PFSK-1 (cell line): ENCODE measurements at regions not wholly inside any gene's neighbourhood (a gene's known extent, or its start where the extent isn't known, plus 50 kb on each side); places are given as distances from the start of the nearest gene placed in this dataset.

Experiments used
- FOXP2 ChIP-seq: optimal IDR thresholded peaks from 2 replicates; pipeline ENCODE3; 2011; ENCODE audit warnings: borderline replicate concordance, control low read depth, inconsistent platforms; ENCODE audit not compliant: insufficient read depth; ENCODE audit errors: extremely low read length, extremely low read depth
- POLR2AphosphoS5 ChIP-seq: IDR thresholded peaks from 2 replicates; pipeline ENCODE4 v1.6.1; 2012; ENCODE audit warnings: low read depth, mild to moderate bottlenecking, control low read depth, low read length, moderate library complexity
- SIN3A ChIP-seq: IDR thresholded peaks from 2 replicates; pipeline ENCODE4 v1.6.1; 2012; ENCODE audit warnings: mild to moderate bottlenecking, low read length, moderate library complexity, borderline replicate concordance; ENCODE audit not compliant: insufficient read depth
- TAF1 ChIP-seq: IDR thresholded peaks from 2 replicates; pipeline ENCODE4 v1.6.1; 2012; ENCODE audit warnings: low read length, control low read depth, borderline replicate concordance; ENCODE audit not compliant: insufficient read depth
- TF ChIP-seq, protein P1 (sequence below), 2 experiments: IDR thresholded peaks; 2 replicates each; pipeline versions ENCODE4 v1.6.1 to v1.8.0; 2011 to 2012; ENCODE audit warnings: low read depth in 2 of 2, low read length in 2 of 2, control low read depth in 1 of 2, inconsistent platforms in 1 of 2, mild to moderate bottlenecking in 1 of 2, moderate library complexity in 1 of 2; ENCODE audit not compliant: insufficient read depth in 1 of 2

DNA sequence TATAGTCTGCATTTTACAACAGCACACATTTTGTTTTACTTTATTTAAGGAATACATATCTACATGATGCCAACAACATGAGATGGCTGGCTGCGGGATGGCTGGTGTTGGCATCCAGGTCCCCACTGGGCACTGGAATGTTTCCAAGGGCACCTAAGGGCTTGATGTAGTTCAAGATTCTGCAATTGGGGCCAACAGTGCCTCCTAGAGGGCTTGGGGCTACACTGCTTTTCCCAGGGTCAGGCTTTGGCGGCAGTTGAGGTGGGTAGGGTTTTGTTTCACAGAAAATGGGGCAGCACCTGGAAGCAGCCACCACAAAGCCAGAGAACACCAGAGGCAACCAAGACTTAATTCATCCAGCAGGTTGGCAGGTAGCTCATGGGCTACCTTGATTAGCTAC is 166.7 kb upstream of the PRNP start:
- no peak for TF ChIP-seq POLR2AphosphoS5
- TF ChIP-seq, protein P1, sequence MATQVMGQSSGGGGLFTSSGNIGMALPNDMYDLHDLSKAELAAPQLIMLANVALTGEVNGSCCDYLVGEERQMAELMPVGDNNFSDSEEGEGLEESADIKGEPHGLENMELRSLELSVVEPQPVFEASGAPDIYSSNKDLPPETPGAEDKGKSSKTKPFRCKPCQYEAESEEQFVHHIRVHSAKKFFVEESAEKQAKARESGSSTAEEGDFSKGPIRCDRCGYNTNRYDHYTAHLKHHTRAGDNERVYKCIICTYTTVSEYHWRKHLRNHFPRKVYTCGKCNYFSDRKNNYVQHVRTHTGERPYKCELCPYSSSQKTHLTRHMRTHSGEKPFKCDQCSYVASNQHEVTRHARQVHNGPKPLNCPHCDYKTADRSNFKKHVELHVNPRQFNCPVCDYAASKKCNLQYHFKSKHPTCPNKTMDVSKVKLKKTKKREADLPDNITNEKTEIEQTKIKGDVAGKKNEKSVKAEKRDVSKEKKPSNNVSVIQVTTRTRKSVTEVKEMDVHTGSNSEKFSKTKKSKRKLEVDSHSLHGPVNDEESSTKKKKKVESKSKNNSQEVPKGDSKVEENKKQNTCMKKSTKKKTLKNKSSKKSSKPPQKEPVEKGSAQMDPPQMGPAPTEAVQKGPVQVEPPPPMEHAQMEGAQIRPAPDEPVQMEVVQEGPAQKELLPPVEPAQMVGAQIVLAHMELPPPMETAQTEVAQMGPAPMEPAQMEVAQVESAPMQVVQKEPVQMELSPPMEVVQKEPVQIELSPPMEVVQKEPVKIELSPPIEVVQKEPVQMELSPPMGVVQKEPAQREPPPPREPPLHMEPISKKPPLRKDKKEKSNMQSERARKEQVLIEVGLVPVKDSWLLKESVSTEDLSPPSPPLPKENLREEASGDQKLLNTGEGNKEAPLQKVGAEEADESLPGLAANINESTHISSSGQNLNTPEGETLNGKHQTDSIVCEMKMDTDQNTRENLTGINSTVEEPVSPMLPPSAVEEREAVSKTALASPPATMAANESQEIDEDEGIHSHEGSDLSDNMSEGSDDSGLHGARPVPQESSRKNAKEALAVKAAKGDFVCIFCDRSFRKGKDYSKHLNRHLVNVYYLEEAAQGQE (IDR thresholded peaks at IDR 0.05; ENCODE audit: insufficient read depth in 1 of 2, low read depth in 2 of 2, low read length in 2 of 2) = no peak
- no peak for TF ChIP-seq SIN3A
- no peak for TF ChIP-seq TAF1
- TF ChIP-seq FOXP2 = no peak
